Lower leg skin (tissue), 3 donors: ENCODE measurements at regions not wholly inside any gene's neighbourhood (a gene's known extent, or its start where the extent isn't known, plus 50 kb on each side); places are given as distances from the start of the nearest gene placed in this dataset.

Source experiments
- CTCF ChIP-seq, 3 donors: fragments of 450-650 bp; IDR thresholded peaks; one replicate each; pipeline ENCODE4 v1.5.1; 2016; ENCODE audit warnings: antibody characterized with exemption in 3 of 3, mild to moderate bottlenecking in 3 of 3, moderate library complexity in 2 of 3
- POLR2A ChIP-seq, 2 donors: fragments of 450-650 bp; IDR thresholded peaks; one replicate each; pipeline ENCODE4 v1.6.1; 2016 to 2017; ENCODE audit warnings: antibody characterized with exemption in 2 of 2, mild to moderate bottlenecking in 1 of 2, moderate library complexity in 1 of 2

- no peak for TF ChIP-seq CTCF (IDR thresholded peaks at IDR 0.05)
- no peak for TF ChIP-seq POLR2A (IDR thresholded peaks at IDR 0.05)
These were observed 62.9 kb upstream of the SEZ6L start for GRCh38 chr22:26106412-26106811.
